NB4 (cell line): ENCODE measurements at regions not wholly inside any gene's neighbourhood (a gene's known extent, or its start where the extent isn't known, plus 50 kb on each side); places are given as distances from the start of the nearest gene placed in this dataset.

Experiments
- POLR2A ChIP-seq: IDR thresholded peaks from 2 replicates; pipeline ENCODE4 v1.6.1; 2011; ENCODE audit warnings: mild to moderate bottlenecking; ENCODE audit not compliant: insufficient read length; ENCODE audit errors: extremely low read depth
- TF ChIP-seq, protein P1 (sequence below): IDR thresholded peaks from one replicate; pipeline ENCODE4 v1.5.1; 2012; ENCODE audit warnings: low read depth, low read length

- no peak for TF ChIP-seq POLR2A
- TF ChIP-seq, protein P1, sequence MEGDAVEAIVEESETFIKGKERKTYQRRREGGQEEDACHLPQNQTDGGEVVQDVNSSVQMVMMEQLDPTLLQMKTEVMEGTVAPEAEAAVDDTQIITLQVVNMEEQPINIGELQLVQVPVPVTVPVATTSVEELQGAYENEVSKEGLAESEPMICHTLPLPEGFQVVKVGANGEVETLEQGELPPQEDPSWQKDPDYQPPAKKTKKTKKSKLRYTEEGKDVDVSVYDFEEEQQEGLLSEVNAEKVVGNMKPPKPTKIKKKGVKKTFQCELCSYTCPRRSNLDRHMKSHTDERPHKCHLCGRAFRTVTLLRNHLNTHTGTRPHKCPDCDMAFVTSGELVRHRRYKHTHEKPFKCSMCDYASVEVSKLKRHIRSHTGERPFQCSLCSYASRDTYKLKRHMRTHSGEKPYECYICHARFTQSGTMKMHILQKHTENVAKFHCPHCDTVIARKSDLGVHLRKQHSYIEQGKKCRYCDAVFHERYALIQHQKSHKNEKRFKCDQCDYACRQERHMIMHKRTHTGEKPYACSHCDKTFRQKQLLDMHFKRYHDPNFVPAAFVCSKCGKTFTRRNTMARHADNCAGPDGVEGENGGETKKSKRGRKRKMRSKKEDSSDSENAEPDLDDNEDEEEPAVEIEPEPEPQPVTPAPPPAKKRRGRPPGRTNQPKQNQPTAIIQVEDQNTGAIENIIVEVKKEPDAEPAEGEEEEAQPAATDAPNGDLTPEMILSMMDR = no peak
Measured at GRCh38 chr6:86276056-86276455, 633.4 kb upstream of the SYNCRIP start.
